GM12865 (cell line): ENCODE measurements at regions not wholly inside any gene's neighbourhood (a gene's known extent, or its start where the extent isn't known, plus 50 kb on each side); places are given as distances from the start of the nearest gene placed in this dataset.

ENCODE experiments used
- DNase-seq: peaks from one replicate; pipeline ENCODE4 v3.0.0; 2010; ENCODE audit warnings: low read depth
- H3K4me3 ChIP-seq: 2 replicates; pipeline ENCODE4 v1.5.1; 2011; ENCODE audit warnings: mild to moderate bottlenecking, low read depth, low read length, control low read depth
- TF ChIP-seq, protein P1 (sequence below): IDR thresholded peaks from 2 replicates; pipeline ENCODE4 v1.5.1; 2011; ENCODE audit warnings: low read length, control low read depth, low read depth, inconsistent platforms; ENCODE audit not compliant: insufficient read depth; ENCODE audit errors: missing control alignments

DNA sequence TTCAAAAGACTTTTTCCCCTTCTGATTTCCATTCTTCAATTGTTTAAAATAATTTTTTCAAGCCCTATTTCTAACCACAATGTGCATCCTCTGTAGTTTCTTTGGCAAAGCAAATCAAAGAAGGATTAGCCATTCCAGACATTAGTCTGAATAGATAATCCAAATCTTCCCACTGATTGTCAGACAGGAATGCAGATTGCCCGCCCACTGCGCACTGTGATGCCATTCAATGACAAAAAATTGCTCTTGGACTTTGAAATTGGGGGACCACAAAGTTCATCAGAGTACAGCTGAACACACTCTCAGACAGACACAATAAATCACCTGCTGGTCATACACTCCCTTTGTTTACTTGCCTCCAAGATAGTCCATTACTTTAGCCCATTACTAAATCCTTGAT lies 216.5 kb upstream of the DKK2 start:
- H3K4me3 ChIP-seq: no peak overlapping the region
- no peak for DNase-seq
- TF ChIP-seq, protein P1, sequence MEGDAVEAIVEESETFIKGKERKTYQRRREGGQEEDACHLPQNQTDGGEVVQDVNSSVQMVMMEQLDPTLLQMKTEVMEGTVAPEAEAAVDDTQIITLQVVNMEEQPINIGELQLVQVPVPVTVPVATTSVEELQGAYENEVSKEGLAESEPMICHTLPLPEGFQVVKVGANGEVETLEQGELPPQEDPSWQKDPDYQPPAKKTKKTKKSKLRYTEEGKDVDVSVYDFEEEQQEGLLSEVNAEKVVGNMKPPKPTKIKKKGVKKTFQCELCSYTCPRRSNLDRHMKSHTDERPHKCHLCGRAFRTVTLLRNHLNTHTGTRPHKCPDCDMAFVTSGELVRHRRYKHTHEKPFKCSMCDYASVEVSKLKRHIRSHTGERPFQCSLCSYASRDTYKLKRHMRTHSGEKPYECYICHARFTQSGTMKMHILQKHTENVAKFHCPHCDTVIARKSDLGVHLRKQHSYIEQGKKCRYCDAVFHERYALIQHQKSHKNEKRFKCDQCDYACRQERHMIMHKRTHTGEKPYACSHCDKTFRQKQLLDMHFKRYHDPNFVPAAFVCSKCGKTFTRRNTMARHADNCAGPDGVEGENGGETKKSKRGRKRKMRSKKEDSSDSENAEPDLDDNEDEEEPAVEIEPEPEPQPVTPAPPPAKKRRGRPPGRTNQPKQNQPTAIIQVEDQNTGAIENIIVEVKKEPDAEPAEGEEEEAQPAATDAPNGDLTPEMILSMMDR: no peak

DNA sequence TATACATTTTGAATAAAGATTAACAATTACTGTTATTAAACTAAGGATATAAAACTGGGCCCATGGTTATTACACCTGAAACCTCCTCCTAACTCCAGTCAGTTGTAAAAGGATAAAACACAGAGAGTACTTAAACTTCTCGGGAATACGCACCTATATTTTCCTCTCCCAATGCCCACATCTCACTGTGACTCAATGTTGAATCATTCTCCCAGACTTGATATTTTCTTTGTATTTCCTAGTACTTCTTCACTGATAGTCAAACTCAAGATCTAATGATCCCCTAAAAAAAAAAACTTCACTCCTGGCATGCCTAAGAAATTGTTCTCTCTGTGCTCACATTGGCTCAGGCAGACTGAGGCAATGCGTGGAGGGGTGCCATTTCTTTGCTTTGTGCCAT lies 212.5 kb upstream of the DKK2 start:
- TF ChIP-seq, protein P1: no peak
- DNase-seq: no peak

GRCh38 chr4:107247738-107248137 lies 211.6 kb upstream of the DKK2 start:
- no peak overlapping the region for H3K4me3 ChIP-seq
- no peak for DNase-seq

More for the DNA sequence above, 212.5 kb upstream of the DKK2 start:
- no peak overlapping the region for H3K4me3 ChIP-seq

DNA sequence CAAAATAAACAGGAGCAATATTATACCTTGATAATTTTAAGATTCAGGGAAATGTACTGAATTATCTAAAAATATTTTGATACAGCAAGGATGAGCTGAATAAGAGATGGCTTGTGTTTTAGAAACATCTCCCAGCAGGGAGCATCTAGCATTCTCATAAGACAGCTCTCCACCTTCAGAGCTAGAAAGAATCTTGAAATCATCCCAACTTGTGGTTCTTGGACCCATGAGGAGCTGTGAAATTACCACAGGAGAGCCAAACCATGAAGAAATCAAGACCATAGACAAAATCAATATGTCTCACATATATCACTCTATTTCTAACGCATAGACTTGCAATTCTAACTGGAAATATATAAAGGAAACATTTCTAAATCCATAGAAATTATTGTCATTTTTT lies 210.6 kb upstream of the DKK2 start:
- TF ChIP-seq, protein P1: no peak
- no peak for DNase-seq
- no peak overlapping the region for H3K4me3 ChIP-seq

More at GRCh38 chr4:107247738-107248137, 211.6 kb upstream of the DKK2 start:
- TF ChIP-seq, protein P1: no peak

DNA sequence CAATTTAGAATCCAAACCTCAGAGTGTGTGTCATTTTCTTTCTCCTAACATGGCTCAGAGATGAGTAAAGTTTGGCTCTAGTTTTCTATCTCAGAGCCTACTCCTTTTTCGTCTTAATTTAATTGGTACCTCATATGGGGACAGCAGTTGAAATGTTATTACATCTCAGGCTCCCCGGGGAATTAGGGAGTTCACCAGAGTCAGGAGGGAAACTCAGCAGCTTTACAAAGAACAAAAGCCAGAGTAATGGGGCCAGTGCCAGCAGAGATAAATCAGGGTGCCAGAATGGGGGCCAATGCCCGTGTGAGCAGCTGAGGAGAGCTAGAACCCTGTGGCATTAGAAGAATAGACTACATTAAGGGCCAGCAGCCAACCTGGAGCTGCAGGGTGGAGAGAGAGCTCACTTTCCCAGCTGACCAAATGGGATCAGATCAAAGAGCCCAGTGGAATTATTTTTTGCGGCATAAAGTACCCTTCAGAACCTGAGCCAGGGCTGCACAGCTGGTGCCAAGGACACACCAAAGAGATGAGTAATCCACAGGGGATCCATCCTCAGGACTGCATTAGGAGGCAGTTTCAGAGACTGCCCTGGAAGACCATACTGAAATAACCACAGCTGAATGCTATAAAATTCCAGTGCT lies 207.1 kb upstream of the DKK2 start:
- TF ChIP-seq, protein P1: no peak
- H3K4me3 ChIP-seq: no peak overlapping the region
- DNase-seq: no peak

DNA sequence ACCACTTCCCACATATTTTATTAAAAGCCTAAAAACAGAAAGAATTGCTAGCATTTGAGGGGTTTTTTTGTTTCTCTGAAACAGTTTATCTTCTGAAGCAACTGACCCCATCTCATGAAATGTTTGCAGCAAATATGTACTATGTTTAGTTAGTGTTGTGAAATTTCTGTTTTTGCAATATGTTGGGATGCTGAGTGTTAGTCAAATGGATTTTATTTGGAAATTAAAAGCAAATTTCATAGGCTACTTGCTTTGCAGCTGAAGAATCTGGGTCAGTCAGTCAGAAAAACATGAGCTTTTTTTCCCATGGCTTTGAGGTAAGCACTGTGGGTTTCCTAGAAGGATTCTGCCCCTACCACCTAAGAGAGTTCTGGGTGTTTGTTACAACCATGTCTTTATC lies 184.9 kb upstream of the DKK2 start:
- no peak overlapping the region for H3K4me3 ChIP-seq
- DNase-seq: no peak
- TF ChIP-seq, protein P1: no peak

DNA sequence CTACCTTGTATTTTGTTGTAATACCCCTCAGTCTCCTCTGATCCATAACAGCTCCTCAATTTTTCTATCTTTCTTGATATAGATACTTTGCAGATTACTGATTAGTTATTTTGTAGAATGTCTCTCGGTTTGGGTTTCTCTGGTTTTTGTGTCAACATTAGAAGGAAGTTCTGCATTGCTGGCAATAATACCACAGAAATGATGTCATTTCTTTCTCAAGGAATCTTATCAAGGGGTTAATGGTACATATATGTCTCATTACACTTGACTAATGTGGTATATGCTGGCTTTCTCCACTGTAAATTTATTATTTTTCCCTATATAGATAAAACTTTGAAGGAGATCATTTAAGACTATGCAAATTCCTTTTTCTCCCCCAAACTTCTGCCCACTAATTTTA lies 183.6 kb upstream of the DKK2 start:
- DNase-seq: no peak
- TF ChIP-seq, protein P1: no peak
- H3K4me3 ChIP-seq: no peak overlapping the region
